SK-N-SH treated with all-trans-retinoic acid at 6 μM for 48 hours (cell line): ENCODE measurements at regions not wholly inside any gene's neighbourhood (a gene's known extent, or its start where the extent isn't known, plus 50 kb on each side); places are given as distances from the start of the nearest gene placed in this dataset.

Experiments
- ARNTL ChIP-seq: fragments of 450-650 bp; formaldehyde crosslinking; IDR thresholded peaks from 2 replicates; pipeline ENCODE4 v1.5.0; 2020; ENCODE audit warnings: low read depth, mild to moderate bottlenecking, moderate library complexity, borderline replicate concordance
- CREB5 ChIP-seq: fragments of 250-450 bp; sonication (Bioruptor Pico); IDR thresholded peaks from 2 replicates; pipeline ENCODE4 v1.5.1; 2020; ENCODE audit warnings: low read depth, mild to moderate bottlenecking, moderate library complexity
- PATZ1 ChIP-seq: fragments of 250-450 bp; sonication (Bioruptor Pico); IDR thresholded peaks from 2 replicates; pipeline ENCODE4 v1.8.0; 2020; ENCODE audit warnings: mild to moderate bottlenecking, moderate library complexity, borderline replicate concordance

- TF ChIP-seq PATZ1 (CRISPR knock-in tag): no peak
- TF ChIP-seq CREB5: no peak
- no peak for TF ChIP-seq ARNTL (CRISPR knock-in tag)
Observed at GRCh38 chr12:91418221-91419090, 235.8 kb upstream of the DCN start.
